ENCODE measurements at regions not wholly inside any gene's neighbourhood (a gene's known extent, or its start where the extent isn't known, plus 50 kb on each side); places are given as distances from the start of the nearest gene placed in this dataset.
A peak's percentile ranks its signal among the peaks of the same experiment; 100 is the strongest.

DNA sequence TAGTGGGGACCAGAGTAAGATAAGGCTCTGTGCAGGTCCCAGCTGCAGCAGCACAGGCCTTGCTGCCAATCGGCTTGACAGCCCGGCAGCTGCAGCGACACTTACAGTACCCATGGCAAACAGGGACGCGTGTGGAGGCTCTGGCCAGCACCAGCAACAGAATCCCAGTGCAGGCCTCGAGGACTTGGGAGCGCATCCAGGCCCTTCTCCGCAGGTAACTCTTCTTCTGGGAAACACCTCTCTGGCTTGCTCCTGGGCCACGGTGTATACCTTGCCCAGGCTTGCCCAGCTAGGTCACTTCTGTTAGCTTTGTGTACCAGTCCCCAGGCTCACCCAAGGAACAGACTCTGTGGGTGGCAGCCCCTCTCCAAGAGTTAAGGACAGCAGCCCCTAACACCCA is 126.7 kb downstream of the CTTN start:
- DNase-seq (ENCODE audit: extremely low read depth in 1 of 4, low spot score in 3 of 4) = no peak
- Histone ChIP-seq H2AFZ (ENCODE audit: low read depth, low read length) (no peak overlapping the region), H3K9ac (ENCODE audit: insufficient read depth in 1 of 2, low read depth in 2 of 2, low read length in 2 of 2) (0 out of 4 replicates have a peak overlapping the region, but pooled peaks of 1 of the 2 experiments have one; percentile 4), H3K4me1 (replicated peaks in 1 of 2; ENCODE audit: control insufficient read depth in 2 of 2, insufficient read depth in 2 of 2, low read length in 2 of 2) (peaks cover 0 to 13% of the 10 kb centered on the region in 2 experiments; a peak in 2 of 5 replicates), H3K4me2 (ENCODE audit: insufficient read depth, low read length) (no peak overlapping the region), H3K9me1 (ENCODE audit: control insufficient read depth, insufficient read depth, low read length) (no peaks in the 10 kb centered on the region), H3K4me3 (no peak overlapping the region), H4K20me1 (replicated peaks; ENCODE audit: control insufficient read depth, insufficient read depth, low read length) (peaks cover 9% of the 10 kb centered on the region; the same call in 1 of the 2 replicates), H3K79me2 (ENCODE audit: control insufficient read depth, insufficient read depth, low read length) (no peaks in the 10 kb centered on the region), H3K36me3 (ENCODE audit: control insufficient read depth, insufficient read depth, low read length) (no peaks in the 10 kb centered on the region), H3K27me3 (ENCODE audit: control insufficient read depth in 2 of 2, insufficient read depth in 2 of 2, low read length in 2 of 2) (peaks cover 36 to 66% of the 10 kb centered on the region in 2 experiments), H3K9me3 (replicated peaks; ENCODE audit: control insufficient read depth, insufficient read depth, low read depth, low read length) (no peaks in the 10 kb centered on the region), H3K27ac (ENCODE audit: extremely low read depth, low read depth, low read length) (no peak overlapping the region)
- WGBS (ENCODE audit: insufficient coverage, low coverage, missing lambda C conversion rate) = 2% methylated on average over 9 of the region's 9 CpGs
- TF ChIP-seq ZNF696 (CRISPR knock-in tag; conservative IDR thresholded peaks at IDR 0.05) (no peak), ZNF133 (CRISPR knock-in tag; IDR thresholded peaks at IDR 0.05) (no peak), RUNX1 (IDR thresholded peaks at IDR 0.05; ENCODE audit: low read depth) (no peak)
- intact Hi-C loops (cut with micrococcal nuclease) = no loop called here
- in situ Hi-C loops (cut with MboI) = no loop called here
- CTCF ChIA-PET (ENCODE audit: low intra/inter-chr PET ratio) = no interaction called here
- no TSS peak for BruUV-seq (replicated peaks)
- no peak for ATAC-seq
- FAIRE-seq = no peak
- POLR2A ChIA-PET = interaction anchor here (0.5 kb wide), 1 partner anchor 222 kb away, joined by 3 read pairs; no protein-coding TSS in a partner anchor

DNA sequence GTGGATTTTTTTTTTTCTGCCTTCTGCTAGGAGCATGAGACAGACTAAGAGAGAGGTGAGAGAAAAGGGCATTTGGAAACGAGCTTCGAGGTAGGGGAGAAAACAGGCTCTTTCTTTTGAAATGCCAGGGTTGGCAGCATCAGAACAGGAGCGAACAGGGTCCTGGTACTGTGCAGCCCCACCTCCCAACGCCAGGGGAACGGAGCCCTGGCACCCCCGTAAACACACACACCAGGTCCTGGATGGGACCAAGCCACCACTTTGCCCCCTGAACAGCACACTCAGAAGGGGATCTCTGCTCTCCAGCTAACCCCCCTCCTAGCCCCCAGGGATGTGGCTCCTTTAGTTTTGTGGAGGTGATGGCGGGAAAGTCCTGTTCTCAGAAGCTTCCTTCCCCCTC is 127.1 kb downstream of the CTTN start:
- no TSS peak for BruUV-seq (replicated peaks)
- Histone ChIP-seq H4K20me1 (replicated peaks; ENCODE audit: control insufficient read depth, insufficient read depth, low read length) (peaks cover 9% of the 10 kb centered on the region; the same call in 1 of the 2 replicates), H2AFZ (ENCODE audit: low read depth, low read length) (no peak overlapping the region), H3K27me3 (ENCODE audit: control insufficient read depth in 2 of 2, insufficient read depth in 2 of 2, low read length in 2 of 2) (peaks cover 32 to 62% of the 10 kb centered on the region in 2 experiments; a peak in 4 of 5 replicates), H3K36me3 (ENCODE audit: control insufficient read depth, insufficient read depth, low read length) (no peaks in the 10 kb centered on the region), H3K9me3 (replicated peaks; ENCODE audit: control insufficient read depth, insufficient read depth, low read depth, low read length) (no peaks in the 10 kb centered on the region), H3K4me2 (ENCODE audit: insufficient read depth, low read length) (no peak overlapping the region), H3K4me3 (no peak overlapping the region), H3K79me2 (ENCODE audit: control insufficient read depth, insufficient read depth, low read length) (no peaks in the 10 kb centered on the region), H3K9ac (ENCODE audit: insufficient read depth in 1 of 2, low read depth in 2 of 2, low read length in 2 of 2) (no peak overlapping the region), H3K4me1 (replicated peaks in 1 of 2; ENCODE audit: control insufficient read depth in 2 of 2, insufficient read depth in 2 of 2, low read length in 2 of 2) (peaks cover 0 to 13% of the 10 kb centered on the region in 2 experiments; a peak in 2 of 5 replicates), H3K9me1 (ENCODE audit: control insufficient read depth, insufficient read depth, low read length) (no peaks in the 10 kb centered on the region), H3K27ac (ENCODE audit: extremely low read depth, low read depth, low read length) (no peak overlapping the region)
- no peak for FAIRE-seq
- ChIA-PET POLR2A (interaction anchor here (0.5 to 0.6 kb wide), 2 partner anchors 16 to 223 kb away, joined by 3 read pairs; no protein-coding TSS in a partner anchor), CTCF (ENCODE audit: low intra/inter-chr PET ratio) (no interaction called here)
- in situ Hi-C loops (cut with MboI) = no loop called here
- ATAC-seq = no peak
- intact Hi-C loops (cut with micrococcal nuclease) = no loop called here
- no peak for DNase-seq (ENCODE audit: extremely low read depth in 1 of 4, low spot score in 3 of 4)
- 0% methylated on average over 7 of the region's 7 CpGs for WGBS (ENCODE audit: insufficient coverage, low coverage, missing lambda C conversion rate)
- TF ChIP-seq, protein P1, sequence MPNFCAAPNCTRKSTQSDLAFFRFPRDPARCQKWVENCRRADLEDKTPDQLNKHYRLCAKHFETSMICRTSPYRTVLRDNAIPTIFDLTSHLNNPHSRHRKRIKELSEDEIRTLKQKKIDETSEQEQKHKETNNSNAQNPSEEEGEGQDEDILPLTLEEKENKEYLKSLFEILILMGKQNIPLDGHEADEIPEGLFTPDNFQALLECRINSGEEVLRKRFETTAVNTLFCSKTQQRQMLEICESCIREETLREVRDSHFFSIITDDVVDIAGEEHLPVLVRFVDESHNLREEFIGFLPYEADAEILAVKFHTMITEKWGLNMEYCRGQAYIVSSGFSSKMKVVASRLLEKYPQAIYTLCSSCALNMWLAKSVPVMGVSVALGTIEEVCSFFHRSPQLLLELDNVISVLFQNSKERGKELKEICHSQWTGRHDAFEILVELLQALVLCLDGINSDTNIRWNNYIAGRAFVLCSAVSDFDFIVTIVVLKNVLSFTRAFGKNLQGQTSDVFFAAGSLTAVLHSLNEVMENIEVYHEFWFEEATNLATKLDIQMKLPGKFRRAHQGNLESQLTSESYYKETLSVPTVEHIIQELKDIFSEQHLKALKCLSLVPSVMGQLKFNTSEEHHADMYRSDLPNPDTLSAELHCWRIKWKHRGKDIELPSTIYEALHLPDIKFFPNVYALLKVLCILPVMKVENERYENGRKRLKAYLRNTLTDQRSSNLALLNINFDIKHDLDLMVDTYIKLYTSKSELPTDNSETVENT (CRISPR knock-in tag; IDR thresholded peaks at IDR 0.05) = no peak
- no peak for TF ChIP-seq OTX1 (CRISPR knock-in tag; IDR thresholded peaks at IDR 0.05)
- TF ChIP-seq, protein P2, sequence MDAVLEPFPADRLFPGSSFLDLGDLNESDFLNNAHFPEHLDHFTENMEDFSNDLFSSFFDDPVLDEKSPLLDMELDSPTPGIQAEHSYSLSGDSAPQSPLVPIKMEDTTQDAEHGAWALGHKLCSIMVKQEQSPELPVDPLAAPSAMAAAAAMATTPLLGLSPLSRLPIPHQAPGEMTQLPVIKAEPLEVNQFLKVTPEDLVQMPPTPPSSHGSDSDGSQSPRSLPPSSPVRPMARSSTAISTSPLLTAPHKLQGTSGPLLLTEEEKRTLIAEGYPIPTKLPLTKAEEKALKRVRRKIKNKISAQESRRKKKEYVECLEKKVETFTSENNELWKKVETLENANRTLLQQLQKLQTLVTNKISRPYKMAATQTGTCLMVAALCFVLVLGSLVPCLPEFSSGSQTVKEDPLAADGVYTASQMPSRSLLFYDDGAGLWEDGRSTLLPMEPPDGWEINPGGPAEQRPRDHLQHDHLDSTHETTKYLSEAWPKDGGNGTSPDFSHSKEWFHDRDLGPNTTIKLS (IDR thresholded peaks at IDR 0.05; ENCODE audit: borderline replicate concordance, low read depth) = no peak
- TF ChIP-seq RBM34 (IDR thresholded peaks at IDR 0.05; ENCODE audit: borderline replicate concordance, insufficient read depth, low read length) = no peak
- TF ChIP-seq, protein P3, sequence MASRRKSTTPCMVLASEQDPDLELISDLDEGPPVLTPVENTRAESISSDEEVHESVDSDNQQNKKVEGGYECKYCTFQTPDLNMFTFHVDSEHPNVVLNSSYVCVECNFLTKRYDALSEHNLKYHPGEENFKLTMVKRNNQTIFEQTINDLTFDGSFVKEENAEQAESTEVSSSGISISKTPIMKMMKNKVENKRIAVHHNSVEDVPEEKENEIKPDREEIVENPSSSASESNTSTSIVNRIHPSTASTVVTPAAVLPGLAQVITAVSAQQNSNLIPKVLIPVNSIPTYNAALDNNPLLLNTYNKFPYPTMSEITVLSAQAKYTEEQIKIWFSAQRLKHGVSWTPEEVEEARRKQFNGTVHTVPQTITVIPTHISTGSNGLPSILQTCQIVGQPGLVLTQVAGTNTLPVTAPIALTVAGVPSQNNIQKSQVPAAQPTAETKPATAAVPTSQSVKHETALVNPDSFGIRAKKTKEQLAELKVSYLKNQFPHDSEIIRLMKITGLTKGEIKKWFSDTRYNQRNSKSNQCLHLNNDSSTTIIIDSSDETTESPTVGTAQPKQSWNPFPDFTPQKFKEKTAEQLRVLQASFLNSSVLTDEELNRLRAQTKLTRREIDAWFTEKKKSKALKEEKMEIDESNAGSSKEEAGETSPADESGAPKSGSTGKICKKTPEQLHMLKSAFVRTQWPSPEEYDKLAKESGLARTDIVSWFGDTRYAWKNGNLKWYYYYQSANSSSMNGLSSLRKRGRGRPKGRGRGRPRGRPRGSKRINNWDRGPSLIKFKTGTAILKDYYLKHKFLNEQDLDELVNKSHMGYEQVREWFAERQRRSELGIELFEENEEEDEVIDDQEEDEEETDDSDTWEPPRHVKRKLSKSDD (conservative IDR thresholded peaks at IDR 0.05; ENCODE audit: low read length) = no peak
- TF ChIP-seq BRF1 (IDR thresholded peaks at IDR 0.05; ENCODE audit: borderline replicate concordance, extremely low read depth, insufficient read length) = no peak
- TF ChIP-seq PML (IDR thresholded peaks at IDR 0.05; ENCODE audit: low read length) = no peak

Measured in K562 (cell line).